ENCODE measurements at regions not wholly inside any gene's neighbourhood (a gene's known extent, or its start where the extent isn't known, plus 50 kb on each side); places are given as distances from the start of the nearest gene placed in this dataset.

DNA sequence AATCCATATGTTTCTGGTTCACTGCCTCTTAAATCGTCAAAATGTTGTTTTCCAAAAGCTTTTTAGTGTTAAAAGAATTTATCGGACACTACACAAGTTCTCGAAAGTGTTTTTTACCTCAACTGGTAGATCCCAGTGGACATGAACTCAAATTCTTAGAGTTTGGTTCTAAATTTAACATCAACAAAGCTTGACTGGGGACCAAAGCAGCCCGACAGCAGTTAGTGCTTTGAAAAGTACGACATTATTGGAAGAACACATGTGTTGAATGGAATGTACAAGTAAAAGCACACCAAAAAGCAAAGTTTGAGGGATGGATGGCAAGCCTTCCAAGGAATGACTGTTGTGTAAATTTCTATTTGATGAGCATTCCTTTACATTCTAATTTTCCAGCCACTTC, 803.9 kb upstream of the POU3F3 start:
- TF ChIP-seq POLR2AphosphoS5 (IDR thresholded peaks at IDR 0.05; ENCODE audit: borderline replicate concordance, low read depth, low read length) (no peak), EZH2 (IDR thresholded peaks at IDR 0.05) (no peak), FOXP2 (optimal IDR thresholded peaks at IDR 0.05; ENCODE audit: control extremely low read depth, extremely low read length, insufficient read depth) (no peak)

Measured in SK-N-MC (cell line).